IPS DF 19.7 (cell line): ENCODE measurements at regions not wholly inside any gene's neighbourhood (a gene's known extent, or its start where the extent isn't known, plus 50 kb on each side); places are given as distances from the start of the nearest gene placed in this dataset.

Experiments
- DNase-seq: peaks from one replicate; pipeline ENCODE4 v3.0.0-alpha.2; 2013; ENCODE audit warnings: low read depth, low spot score

DNA sequence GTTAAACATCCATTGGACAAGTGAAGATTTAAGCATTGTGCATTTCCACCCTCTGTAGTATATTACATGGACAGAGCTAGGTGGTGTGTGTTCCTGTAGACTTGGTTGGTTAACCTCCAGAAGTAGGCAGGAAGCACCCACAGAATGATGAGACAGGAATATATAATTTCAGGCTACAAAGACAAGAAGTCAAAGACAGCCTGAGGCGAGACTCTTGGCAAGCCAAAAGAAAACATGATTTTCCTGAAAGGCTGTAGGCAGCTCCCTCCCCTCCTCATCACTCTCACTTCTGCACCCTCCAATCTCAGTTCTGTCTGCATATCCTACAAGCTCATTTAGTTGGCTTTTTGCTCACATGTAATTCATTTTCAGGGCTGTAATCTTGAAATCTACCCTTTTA, 110.0 kb upstream of the SLC35B3 start:
- no peak for DNase-seq

DNA sequence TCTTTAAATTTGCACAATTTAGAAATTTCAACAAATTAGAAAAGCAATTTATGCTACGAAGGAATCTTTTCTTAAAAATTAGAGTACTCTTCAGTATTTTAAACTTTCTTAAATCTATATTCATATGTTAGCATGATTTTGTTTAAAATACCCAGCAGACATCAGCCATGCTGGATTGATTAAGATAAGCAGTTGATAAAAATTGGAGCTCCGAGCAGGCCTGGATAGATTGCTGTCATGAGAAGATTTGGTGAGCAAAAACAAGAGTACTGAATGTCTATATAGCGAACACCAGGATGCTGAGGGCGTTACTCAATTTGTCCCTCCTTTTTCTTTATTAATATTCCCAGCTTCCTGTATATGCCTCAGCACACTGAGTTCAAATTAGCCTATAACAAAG, 108.4 kb upstream of the SLC35B3 start:
- DNase-seq, result no peak

DNA sequence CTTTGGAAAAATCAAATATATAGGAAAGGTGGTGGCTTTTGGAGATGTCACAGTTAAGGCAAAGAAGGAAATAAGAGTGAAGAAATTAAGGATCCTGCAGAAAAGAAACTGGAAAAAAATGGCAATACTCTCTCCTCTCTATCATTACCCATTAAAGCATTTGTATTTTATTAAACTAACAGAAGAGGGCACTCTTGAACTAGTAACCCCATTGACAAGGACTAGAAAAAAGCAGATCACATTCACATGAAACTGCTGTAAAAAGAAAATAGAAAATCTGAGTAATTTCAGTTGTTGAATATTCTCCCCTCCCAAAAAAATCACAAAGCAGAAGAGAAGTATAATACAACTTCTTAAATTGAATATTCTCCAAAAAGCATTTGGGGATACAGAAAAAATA, 104.1 kb upstream of the SLC35B3 start:
- no peak for DNase-seq

DNA sequence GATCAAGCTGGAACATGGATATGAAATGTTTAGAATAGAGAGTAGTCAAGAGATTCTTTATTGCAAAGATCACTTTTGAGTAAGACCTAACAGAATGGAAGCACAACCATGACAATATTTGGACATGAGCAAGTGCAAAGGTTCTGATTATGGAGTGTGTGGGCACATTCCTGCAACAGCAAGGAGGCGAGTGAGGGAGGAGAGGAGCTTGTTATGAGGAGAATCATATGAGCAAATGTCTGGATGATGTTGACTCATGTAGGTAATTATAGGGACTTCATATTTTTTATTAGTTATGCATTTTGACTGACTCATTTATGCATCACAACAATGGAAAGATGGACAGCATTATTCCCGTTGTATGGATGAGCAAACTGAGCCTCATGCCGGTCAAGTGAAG, 100.8 kb upstream of the SLC35B3 start:
- no peak for DNase-seq

DNA sequence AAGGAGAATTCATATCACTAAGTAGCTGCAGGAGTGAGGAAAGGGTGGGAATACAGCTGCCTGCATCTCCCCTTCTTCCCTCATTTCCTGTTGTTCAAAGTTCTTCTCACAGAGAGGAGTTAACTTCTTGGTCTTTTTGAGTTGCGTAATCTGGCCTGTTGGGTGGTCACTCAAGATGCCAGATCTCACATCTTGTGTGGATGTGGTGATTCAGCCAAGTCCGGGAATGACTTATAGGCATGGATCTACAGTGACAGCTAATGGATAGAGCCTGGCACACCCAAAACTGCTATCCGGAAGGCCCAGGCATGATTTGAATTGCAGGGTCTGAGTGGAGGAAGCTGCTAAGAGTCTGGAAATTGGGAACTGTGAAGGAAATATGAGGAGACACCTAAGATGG, 100.2 kb upstream of the SLC35B3 start:
- no peak for DNase-seq

DNA sequence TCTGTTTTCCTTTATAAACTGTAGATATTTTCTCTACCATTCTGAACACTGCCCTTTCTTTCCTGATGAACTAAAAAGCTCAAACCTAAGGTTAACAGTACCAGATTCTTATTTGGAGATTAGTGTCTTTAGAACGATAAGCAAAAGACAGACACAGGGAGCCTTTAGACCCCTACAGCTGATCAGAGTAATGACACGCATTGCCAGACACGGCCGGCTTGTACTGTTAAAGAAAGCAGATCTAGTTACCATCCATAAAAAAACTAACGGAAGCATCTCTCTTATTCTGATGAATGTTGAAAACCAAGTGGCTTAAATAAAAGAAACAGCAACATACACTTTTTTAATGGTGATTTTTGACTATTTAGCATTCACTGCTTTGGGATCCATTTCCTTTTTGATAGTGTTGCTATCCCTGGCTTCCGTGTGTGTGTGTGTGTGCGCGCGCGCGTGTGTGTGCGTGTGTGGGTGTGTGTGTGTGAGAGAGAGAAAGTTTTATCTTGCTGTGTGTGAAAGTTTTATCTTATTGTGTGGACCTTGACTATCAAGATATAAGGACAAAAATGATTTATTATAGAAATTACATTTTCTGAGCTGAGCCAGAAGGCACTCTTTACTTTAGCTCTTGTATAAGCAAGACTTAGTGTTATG, 95.6 kb upstream of the SLC35B3 start:
- DNase-seq, result no peak

DNA sequence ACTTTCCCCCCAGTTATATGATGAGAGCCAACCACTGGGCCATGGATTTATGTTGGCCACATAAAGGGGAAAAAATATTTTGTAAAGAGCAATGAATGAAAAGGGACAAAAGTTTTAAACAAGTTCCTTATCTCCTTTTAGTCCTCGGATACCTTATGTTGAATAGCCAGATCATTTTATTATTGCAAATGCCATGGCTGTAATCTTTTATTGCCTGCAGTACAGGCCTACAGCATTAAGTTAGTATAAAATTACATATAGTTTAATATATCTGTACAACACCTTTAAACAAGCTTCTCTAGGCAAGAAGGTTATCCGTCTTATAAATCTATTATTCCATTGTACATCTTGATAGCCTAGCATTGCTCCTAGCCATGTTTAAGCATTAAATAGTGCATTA, 93.9 kb upstream of the SLC35B3 start:
- no peak for DNase-seq

DNA sequence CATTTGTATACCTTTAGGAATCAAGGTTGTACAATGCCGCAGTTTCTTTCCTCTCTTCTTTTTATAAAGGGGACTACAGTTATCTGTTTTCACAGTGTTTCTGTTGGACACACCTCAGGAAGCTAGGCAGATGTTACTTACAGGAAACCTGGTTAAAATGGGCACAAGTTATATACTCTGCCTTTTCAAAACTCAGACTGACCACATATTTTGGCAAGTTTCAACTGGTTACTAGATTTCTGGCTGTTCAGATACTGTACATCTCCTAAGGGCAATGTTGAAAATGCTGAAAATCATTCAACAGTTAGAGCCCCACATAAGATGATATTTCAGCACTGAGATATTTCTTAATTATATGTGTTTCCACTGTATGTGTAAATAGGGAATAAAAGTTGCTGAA, 92.5 kb upstream of the SLC35B3 start:
- DNase-seq, result no peak

DNA sequence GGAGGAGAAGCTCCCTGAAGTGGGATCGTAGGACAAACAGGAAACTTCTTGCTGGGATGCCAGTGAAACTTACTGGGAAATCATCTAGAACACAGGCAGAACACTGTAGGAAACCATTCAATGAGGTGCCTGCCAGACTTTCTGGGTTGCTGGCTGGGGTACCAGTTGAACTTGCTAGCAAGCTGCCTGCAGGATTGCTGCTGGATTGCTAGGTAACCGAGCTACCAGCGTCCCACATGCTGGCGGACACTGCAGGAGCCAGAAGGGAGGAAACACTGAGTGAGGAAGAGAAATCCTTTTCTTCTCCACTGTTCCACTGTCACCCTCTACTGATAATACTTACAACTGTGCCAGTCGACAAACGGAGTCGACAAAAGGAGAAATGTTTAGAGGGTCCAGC, 91.3 kb upstream of the SLC35B3 start:
- no peak for DNase-seq

DNA sequence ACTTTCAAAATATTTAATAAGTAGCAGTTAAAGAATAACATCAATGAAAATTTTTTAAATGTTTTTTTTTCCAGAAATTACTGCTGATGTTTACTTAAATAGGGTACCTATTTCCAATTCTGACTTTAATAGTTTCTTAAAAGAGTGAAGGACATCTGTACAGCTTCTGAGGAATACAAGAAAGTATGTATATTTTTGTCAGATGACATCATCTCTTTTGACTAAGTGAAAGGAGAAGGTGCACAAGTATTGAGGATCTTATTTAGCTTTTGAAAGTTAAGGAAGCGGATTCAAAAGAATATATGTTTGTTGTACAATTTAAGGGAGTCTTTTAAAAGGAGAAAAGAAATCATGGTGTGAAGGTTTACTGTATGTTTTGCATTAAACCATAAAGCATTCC, 90.0 kb upstream of the SLC35B3 start:
- no peak for DNase-seq

DNA sequence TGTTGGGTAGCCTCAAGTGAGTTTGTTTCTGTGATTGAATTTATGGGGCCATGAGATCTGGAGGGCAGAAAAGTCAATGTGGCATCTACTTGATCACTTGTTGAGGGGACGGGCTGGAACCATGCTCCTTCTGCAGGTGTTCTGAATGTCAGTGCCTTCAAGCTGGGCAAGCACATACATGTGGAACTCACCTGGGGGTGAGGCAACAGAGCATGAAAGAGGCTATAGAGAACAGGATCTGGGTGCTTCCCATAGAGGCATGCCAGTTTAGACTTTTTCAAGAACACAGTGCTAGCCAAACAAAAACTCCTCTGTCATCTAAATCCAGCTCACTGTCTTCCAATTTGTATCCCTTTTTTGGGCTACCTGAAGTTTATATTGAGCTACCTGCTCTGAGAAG, 77.8 kb upstream of the SLC35B3 start:
- no peak for DNase-seq

DNA sequence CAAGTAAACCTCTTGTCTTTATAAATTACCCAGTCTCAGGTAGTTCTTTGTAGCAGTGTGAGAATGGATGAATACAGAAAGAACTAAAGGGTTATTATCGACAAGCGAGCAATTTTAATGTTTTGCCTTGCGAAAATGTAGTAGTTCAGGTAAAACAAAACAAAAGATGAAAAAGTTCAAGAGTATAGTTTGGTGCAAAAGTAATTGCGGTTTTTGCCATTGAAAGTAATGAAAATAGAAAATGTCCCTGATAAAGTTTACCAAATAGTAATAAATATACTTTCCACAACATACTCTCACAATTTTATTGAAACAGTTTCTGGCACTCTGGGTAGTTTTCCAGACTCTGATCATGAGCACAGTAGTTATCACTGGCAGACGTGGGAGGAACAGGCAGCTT, 71.9 kb upstream of the SLC35B3 start:
- DNase-seq, result no peak

DNA sequence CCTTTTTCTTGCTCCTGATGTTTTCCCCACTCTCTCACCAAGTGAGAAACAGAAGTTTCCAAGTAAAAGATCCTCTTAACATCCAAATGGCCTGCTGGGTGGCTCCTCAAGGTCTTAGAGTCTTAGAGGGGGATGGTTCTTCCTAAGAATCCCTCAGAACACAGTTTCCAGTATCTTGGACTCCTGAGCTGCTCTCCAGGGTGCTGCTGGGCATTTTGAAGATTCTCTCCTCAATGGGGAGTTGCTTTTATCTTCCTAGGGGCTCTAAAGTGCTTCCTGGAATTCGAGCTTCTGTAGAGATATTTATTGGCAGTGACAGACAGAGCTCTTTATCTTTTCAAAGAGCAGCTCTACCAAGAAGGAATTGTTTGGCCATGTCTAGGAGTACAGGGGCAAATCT, 70.8 kb upstream of the SLC35B3 start:
- DNase-seq, result peak; percentile 40

DNA sequence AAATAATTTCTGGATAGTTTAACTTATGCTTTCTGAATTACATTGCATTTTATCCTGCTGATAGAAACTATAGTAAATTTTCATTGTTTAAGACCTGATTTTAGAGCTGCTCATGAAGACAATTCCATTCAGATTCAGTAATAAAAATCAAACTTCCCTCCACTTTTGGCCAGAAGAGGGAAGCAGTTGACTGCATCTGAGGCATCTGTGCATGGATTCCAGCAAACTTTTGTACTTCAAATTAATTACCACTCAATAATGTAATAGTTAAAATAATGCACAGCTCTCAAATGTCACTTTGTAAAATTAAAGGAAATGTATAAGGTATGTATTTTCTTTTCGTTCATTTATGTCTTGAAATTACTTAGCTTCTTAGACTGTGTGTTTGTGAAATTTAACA, 64.2 kb upstream of the SLC35B3 start:
- no peak for DNase-seq

DNA sequence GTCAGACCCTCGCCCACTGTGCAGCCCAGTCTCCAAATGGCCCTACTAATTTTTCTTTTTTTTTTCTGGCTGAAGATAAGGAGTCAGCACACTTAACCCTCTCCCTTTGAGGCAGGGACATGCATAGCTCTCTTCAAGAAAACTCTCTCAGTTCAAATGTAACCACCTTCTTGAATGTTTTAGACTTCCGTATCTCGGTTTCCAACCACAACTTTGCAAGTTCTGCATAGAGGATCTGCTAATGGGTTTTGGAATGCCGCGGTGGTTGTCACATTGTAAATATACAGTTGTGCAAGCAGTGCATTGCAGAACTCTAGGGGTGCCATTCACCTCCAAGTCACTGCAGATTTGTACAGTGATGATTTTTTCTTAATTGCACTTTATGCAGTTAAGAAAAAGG, 59.4 kb upstream of the SLC35B3 start:
- DNase-seq, result no peak

DNA sequence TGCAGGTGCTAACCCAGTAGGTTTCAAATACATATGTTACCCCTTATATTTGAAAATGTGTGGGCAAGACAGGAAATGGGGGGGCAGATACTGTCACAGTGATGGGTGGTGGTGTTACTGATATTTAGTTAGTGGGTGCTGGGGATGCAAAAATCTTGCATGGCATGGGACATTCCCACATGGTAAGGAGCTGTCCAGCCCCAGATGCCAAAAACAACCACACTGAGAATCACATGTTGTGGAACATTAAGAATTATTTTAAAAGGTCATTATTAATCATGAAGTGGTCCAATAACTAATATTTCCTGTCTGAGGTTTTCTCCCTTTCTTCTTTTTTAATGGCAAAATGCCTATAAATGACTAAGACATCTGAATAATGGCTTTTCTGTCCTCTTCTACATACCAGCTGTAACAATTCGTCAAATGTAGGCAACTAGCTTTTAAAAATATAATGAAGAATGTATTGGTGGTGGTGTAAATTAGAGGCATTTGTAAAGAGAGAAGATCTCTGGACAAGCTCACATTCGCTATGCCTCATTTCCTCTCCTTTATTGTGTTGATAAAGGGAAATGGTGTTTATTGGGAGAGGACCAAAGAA, 57.3 kb upstream of the SLC35B3 start:
- DNase-seq, result no peak
